GM19455 (cell line): ENCODE measurements at regions not wholly inside any gene's neighbourhood (a gene's known extent, or its start where the extent isn't known, plus 50 kb on each side); places are given as distances from the start of the nearest gene placed in this dataset.
"Not testable (repeated sequence)": the region's sequence is repeated elsewhere in the genome, so short reads cannot be mapped to it uniquely, and the experiment has no call there.

Experiments
- ATAC-seq: cut with Tn5 transposase; IDR thresholded peaks from one replicate; pipeline ENCODE4 v1.9.1; 2021; ENCODE audit not compliant: unreplicated experiment

- no peak for ATAC-seq
Observed at GRCh38 chr6:169019111-169019510, 234.5 kb downstream of the THBS2 start.

- ATAC-seq: no peak
Observed at GRCh38 chr6:169016758-169017157, 236.9 kb downstream of the THBS2 start.

GRCh38 chr6:169014211-169015197 lies 239.1 kb downstream of the THBS2 start:
- ATAC-seq: no peak

- no peak for ATAC-seq
Observed at GRCh38 chr6:169009628-169010027, 244.0 kb downstream of the THBS2 start.

- ATAC-seq: no peak
Observed at GRCh38 chr6:169008641-169009257, 244.9 kb downstream of the THBS2 start.

- no peak for ATAC-seq
Observed at GRCh38 chr6:169005166-169005565, 248.5 kb downstream of the THBS2 start.

GRCh38 chr6:169000022-169000421 lies 253.6 kb downstream of the THBS2 start:
- no peak for ATAC-seq

GRCh38 chr6:168999392-168999791 lies 254.3 kb downstream of the THBS2 start:
- ATAC-seq: no peak

- ATAC-seq: no peak
Observed at GRCh38 chr6:168996356-168996625, 257.4 kb downstream of the THBS2 start.

GRCh38 chr6:168995526-168996355 lies 257.9 kb downstream of the THBS2 start:
- no peak for ATAC-seq

GRCh38 chr6:168994956-168995355 lies 258.7 kb downstream of the THBS2 start:
- no peak for ATAC-seq

- no peak for ATAC-seq
Observed at GRCh38 chr6:168992446-168993144, 261.1 kb downstream of the THBS2 start.

- ATAC-seq: not testable (repeated sequence)
Observed at GRCh38 chr6:168991695-168992094, 262.0 kb downstream of the THBS2 start.

GRCh38 chr6:168990019-168990751 lies 263.5 kb downstream of the THBS2 start:
- no peak for ATAC-seq

- no peak for ATAC-seq
Observed at GRCh38 chr6:168989421-168989820, 264.2 kb downstream of the THBS2 start.

- ATAC-seq: no peak
Observed at GRCh38 chr6:168988801-168989200, 264.8 kb downstream of the THBS2 start.

GRCh38 chr6:168988280-168988679 lies 265.4 kb downstream of the THBS2 start:
- ATAC-seq: no peak

- ATAC-seq: no peak
Observed at GRCh38 chr6:168985705-168986104, 267.9 kb downstream of the THBS2 start.

GRCh38 chr6:168983925-168984324 lies 269.7 kb downstream of the THBS2 start:
- ATAC-seq: no peak

- ATAC-seq: no peak
Observed at GRCh38 chr6:168981187-168981586, 272.5 kb downstream of the THBS2 start.
